Erythroblast (primary cell): ENCODE measurements at regions not wholly inside any gene's neighbourhood (a gene's known extent, or its start where the extent isn't known, plus 50 kb on each side); places are given as distances from the start of the nearest gene placed in this dataset.

Experiments
- GATA1 ChIP-seq: IDR thresholded peaks from 2 replicates; pipeline ENCODE4 v1.6.1; 2011; ENCODE audit warnings: low read depth, mild to moderate bottlenecking, control low read depth, low read length, moderate library complexity
- POLR2A ChIP-seq: IDR thresholded peaks from 2 replicates; pipeline ENCODE4 v1.6.1; 2011; ENCODE audit warnings: mild to moderate bottlenecking, low read length

- TF ChIP-seq POLR2A = no peak
- TF ChIP-seq GATA1 = no peak
Observed at GRCh38 chr15:29926083-29926388, 103.8 kb upstream of the TJP1 start.
